ENCODE measurements at regions not wholly inside any gene's neighbourhood (a gene's known extent, or its start where the extent isn't known, plus 50 kb on each side); places are given as distances from the start of the nearest gene placed in this dataset.

- no peak for DNase-seq (ENCODE audit: low read depth)
- H3K4me3 ChIP-seq (ENCODE audit: low read depth, low read length), result no peak overlapping the region
- TF ChIP-seq CTCF (IDR thresholded peaks at IDR 0.05; ENCODE audit: low read depth, low read length), result no peak
- TF ChIP-seq, protein P1, sequence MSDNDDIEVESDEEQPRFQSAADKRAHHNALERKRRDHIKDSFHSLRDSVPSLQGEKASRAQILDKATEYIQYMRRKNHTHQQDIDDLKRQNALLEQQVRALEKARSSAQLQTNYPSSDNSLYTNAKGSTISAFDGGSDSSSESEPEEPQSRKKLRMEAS (IDR thresholded peaks at IDR 0.05; ENCODE audit: low read depth, low read length), result no peak
- TF ChIP-seq POLR2A (IDR thresholded peaks at IDR 0.05; ENCODE audit: extremely low read depth, insufficient read length), result no peak
- TF ChIP-seq MYC (IDR thresholded peaks at IDR 0.05; ENCODE audit: low read depth, low read length), result no peak
Measured at GRCh38 chr17:36705283-36705795, 104.0 kb downstream of the MRM1 start.

GRCh38 chr17:36705874-36706731 lies 104.7 kb downstream of the MRM1 start:
- peak; percentile 68 for DNase-seq (ENCODE audit: low read depth)
- H3K4me3 ChIP-seq (ENCODE audit: low read depth, low read length), result no peak overlapping the region
- TF ChIP-seq, protein P1 (IDR thresholded peaks at IDR 0.05; ENCODE audit: low read depth, low read length), result no peak
- TF ChIP-seq CTCF (IDR thresholded peaks at IDR 0.05; ENCODE audit: low read depth, low read length) (peak; percentile 86), MYC (IDR thresholded peaks at IDR 0.05; ENCODE audit: low read depth, low read length) (no peak), POLR2A (IDR thresholded peaks at IDR 0.05; ENCODE audit: extremely low read depth, insufficient read length) (no peak)

DNA sequence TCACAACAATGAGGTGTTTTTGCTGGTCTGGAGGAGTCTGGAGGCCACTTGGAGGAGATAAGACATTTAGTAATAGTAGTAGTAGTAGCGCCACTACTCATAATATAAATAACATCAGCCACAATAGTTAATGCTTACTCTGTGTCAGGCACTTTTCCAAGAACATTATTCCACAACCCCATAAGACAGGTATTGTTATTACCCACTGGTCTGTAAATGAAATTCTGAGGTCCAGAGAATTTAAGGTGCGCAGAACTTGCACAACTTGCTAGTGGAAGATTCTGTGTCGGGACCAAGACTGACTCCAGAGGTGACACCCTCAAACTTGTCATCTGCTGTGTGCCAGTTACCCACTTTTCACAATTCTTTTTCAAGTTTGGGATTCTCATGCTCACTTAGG lies 106.5 kb downstream of the MRM1 start:
- no peak overlapping the region for H3K4me3 ChIP-seq (ENCODE audit: low read depth, low read length)
- TF ChIP-seq POLR2A (IDR thresholded peaks at IDR 0.05; ENCODE audit: extremely low read depth, insufficient read length) (no peak), CTCF (IDR thresholded peaks at IDR 0.05; ENCODE audit: low read depth, low read length) (no peak), MYC (IDR thresholded peaks at IDR 0.05; ENCODE audit: low read depth, low read length) (no peak)
- TF ChIP-seq, protein P1 (IDR thresholded peaks at IDR 0.05; ENCODE audit: low read depth, low read length), result no peak
- DNase-seq (ENCODE audit: low read depth), result no peak

GRCh38 chr17:36714789-36715188 lies 113.4 kb downstream of the MRM1 start:
- DNase-seq (ENCODE audit: low read depth), result no peak
- no peak overlapping the region for H3K4me3 ChIP-seq (ENCODE audit: low read depth, low read length)
- TF ChIP-seq, protein P1 (IDR thresholded peaks at IDR 0.05; ENCODE audit: low read depth, low read length), result no peak
- TF ChIP-seq MYC (IDR thresholded peaks at IDR 0.05; ENCODE audit: low read depth, low read length), result no peak
- TF ChIP-seq POLR2A (IDR thresholded peaks at IDR 0.05; ENCODE audit: extremely low read depth, insufficient read length), result no peak
- no peak for TF ChIP-seq CTCF (IDR thresholded peaks at IDR 0.05; ENCODE audit: low read depth, low read length)

DNA sequence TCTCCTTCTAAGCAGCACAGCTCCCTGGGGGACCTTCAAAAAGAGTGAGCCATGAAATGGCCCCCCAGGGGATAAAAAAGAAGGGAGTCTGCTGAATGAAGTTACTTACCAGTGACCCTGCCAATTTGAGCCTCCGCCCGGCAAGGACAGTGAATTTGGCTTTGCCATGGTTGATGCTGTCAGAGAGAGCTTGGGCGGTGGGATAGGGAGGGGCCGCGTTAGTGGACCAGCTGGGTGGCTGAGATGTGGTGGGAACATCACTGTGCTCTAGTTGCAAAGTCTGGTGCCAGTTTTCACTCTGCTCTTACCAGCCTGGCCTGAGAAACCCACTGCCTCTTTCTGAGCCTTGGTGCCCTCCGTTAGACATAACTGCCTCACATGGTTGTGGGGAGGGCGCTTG lies 114.6 kb downstream of the MRM1 start:
- no peak overlapping the region for H3K4me3 ChIP-seq (ENCODE audit: low read depth, low read length)
- TF ChIP-seq MYC (IDR thresholded peaks at IDR 0.05; ENCODE audit: low read depth, low read length) (no peak), POLR2A (IDR thresholded peaks at IDR 0.05; ENCODE audit: extremely low read depth, insufficient read length) (no peak), CTCF (IDR thresholded peaks at IDR 0.05; ENCODE audit: low read depth, low read length) (no peak)
- TF ChIP-seq, protein P1 (IDR thresholded peaks at IDR 0.05; ENCODE audit: low read depth, low read length), result no peak

More for the DNA sequence above, 114.6 kb downstream of the MRM1 start:
- no peak for DNase-seq (ENCODE audit: low read depth)

All from NB4 (cell line).